ENCODE measurements at regions not wholly inside any gene's neighbourhood (a gene's known extent, or its start where the extent isn't known, plus 50 kb on each side); places are given as distances from the start of the nearest gene placed in this dataset.

DNA sequence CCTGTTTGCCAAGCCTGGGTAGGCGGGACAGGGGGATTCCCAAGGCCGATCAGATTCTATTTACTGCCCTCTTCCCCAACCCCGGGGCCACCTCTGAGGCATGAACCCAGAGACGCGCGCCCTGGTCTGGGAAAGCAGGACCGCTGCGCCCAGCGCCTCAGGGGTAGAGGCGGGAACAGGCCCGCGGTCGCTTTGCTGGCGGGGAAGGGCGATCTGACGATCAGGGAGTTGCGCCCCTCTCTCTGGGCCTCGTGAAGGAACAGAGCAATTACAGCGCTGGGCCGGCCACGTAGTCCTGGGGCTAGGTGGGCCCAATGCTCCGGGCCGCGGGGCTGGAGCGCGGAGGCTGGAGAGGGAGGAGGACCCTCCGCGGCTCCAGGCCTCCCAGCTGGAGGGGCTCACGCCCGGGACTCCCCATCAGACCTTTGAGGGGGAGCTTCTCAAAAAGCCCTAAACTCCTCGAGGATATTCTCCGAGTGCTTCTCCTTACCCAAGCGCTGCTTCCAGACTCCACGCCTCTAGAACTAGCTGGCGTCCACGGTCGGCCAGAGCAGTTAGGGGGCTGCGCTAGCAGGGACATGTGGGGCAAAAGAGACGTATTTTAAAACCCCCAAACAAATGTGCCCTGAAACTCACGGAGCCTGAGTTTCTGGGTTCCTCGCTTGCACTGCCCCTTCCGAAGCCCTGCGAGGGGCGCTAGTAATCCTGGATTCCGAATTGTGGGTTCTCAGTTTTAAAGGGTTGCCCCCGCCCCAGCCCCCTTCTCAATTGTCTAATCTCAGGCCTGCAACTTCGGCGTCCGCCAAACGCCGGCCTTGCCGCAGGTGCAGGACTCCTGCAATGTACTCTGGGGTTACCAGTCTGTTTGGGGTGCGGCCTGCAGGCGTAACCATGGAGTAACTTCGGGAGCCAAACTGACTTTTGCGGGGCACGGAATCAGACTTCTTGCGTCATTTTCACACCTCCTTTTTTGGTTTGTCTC, 57.6 kb downstream of the TMEM174 start (continued):
- TF ChIP-seq REST (IDR thresholded peaks at IDR 0.05; ENCODE audit: unreplicated experiment), result no peak
- no peak for TF ChIP-seq JUNB (IDR thresholded peaks at IDR 0.05; ENCODE audit: unreplicated experiment)
- no peak for TF ChIP-seq NANOG (IDR thresholded peaks at IDR 0.05; ENCODE audit: borderline replicate concordance)
- TF ChIP-seq, protein P1, sequence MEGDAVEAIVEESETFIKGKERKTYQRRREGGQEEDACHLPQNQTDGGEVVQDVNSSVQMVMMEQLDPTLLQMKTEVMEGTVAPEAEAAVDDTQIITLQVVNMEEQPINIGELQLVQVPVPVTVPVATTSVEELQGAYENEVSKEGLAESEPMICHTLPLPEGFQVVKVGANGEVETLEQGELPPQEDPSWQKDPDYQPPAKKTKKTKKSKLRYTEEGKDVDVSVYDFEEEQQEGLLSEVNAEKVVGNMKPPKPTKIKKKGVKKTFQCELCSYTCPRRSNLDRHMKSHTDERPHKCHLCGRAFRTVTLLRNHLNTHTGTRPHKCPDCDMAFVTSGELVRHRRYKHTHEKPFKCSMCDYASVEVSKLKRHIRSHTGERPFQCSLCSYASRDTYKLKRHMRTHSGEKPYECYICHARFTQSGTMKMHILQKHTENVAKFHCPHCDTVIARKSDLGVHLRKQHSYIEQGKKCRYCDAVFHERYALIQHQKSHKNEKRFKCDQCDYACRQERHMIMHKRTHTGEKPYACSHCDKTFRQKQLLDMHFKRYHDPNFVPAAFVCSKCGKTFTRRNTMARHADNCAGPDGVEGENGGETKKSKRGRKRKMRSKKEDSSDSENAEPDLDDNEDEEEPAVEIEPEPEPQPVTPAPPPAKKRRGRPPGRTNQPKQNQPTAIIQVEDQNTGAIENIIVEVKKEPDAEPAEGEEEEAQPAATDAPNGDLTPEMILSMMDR (conservative IDR thresholded peaks at IDR 0.05; ENCODE audit: low read depth in 2 of 2), result peak; percentile 43 to 49

GRCh38 chr5:73229271-73229670, 56.3 kb downstream of the TMEM174 start:
- H3F3A ChIP-seq (replicated peaks; ENCODE audit: low read depth), result peaks cover 9% of the 10 kb centered on the region
- H2AFZ ChIP-seq, result no peak overlapping the region
- H3K9me3 Mint-ChIP-seq, result no peaks in the 10 kb centered on the region
- H3K4me1 Mint-ChIP-seq, result peaks cover 24% of the 10 kb centered on the region
- H3K79me2 ChIP-seq (replicated peaks; ENCODE audit: insufficient read depth), result no peaks in the 10 kb centered on the region
- H3K4me3 ChIP-seq, result no peak overlapping the region
- no peaks in the 10 kb centered on the region for H3K36me3 Mint-ChIP-seq (ENCODE audit: low read depth)
- H3K4me2 ChIP-seq, result peak overlapping the region; percentile 82; the same call in 1 of the 2 replicates
- ATAC-seq, result no peak
- no peaks in the 10 kb centered on the region for H3K36me3 ChIP-seq (ENCODE audit: insufficient read depth)
- H4K20me1 ChIP-seq (replicated peaks; ENCODE audit: insufficient read depth), result peaks cover 7% of the 10 kb centered on the region
- no peak for DNase-seq (ENCODE audit: low spot score)
- peaks cover 96% of the 10 kb centered on the region for H3K27me3 ChIP-seq (ENCODE audit: insufficient read depth)
- no peak overlapping the region for H3K27ac ChIP-seq (ENCODE audit: low read depth)
- peaks cover 75% of the 10 kb centered on the region for H3K27me3 Mint-ChIP-seq (ENCODE audit: insufficient read depth, low read depth, poor library complexity)
- H3K9me2 ChIP-seq (ENCODE audit: insufficient read depth), result no peaks in the 10 kb centered on the region
- peaks cover 42% of the 10 kb centered on the region for H3K4me1 ChIP-seq (ENCODE audit: insufficient read depth)
- H3K4me3 Mint-ChIP-seq, result no peak overlapping the region
- H3K27ac Mint-ChIP-seq, result no peak overlapping the region
- no peak for TF ChIP-seq CREB1 (CRISPR knock-in tag; IDR thresholded peaks at IDR 0.05; ENCODE audit: low read depth)
- TF ChIP-seq, protein P2, sequence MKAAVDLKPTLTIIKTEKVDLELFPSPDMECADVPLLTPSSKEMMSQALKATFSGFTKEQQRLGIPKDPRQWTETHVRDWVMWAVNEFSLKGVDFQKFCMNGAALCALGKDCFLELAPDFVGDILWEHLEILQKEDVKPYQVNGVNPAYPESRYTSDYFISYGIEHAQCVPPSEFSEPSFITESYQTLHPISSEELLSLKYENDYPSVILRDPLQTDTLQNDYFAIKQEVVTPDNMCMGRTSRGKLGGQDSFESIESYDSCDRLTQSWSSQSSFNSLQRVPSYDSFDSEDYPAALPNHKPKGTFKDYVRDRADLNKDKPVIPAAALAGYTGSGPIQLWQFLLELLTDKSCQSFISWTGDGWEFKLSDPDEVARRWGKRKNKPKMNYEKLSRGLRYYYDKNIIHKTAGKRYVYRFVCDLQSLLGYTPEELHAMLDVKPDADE (IDR thresholded peaks at IDR 0.05), result no peak
- no peak for TF ChIP-seq ZNF114 (CRISPR knock-in tag; IDR thresholded peaks at IDR 0.05)
- no peak for TF ChIP-seq ZNF331 (CRISPR knock-in tag; IDR thresholded peaks at IDR 0.05; ENCODE audit: low read depth)
- TF ChIP-seq STAT1 (IDR thresholded peaks at IDR 0.05; ENCODE audit: unreplicated experiment), result no peak
- no peak for TF ChIP-seq ZNF462 (CRISPR knock-in tag; IDR thresholded peaks at IDR 0.05)
- no peak for TF ChIP-seq POLR2AphosphoS5 (IDR thresholded peaks at IDR 0.05; ENCODE audit: low read depth)
- no peak for TF ChIP-seq NANOG (IDR thresholded peaks at IDR 0.05; ENCODE audit: borderline replicate concordance)
- TF ChIP-seq JUNB (IDR thresholded peaks at IDR 0.05; ENCODE audit: unreplicated experiment), result no peak
